Neural cell (in vitro differentiated cells): ENCODE measurements at regions not wholly inside any gene's neighbourhood (a gene's known extent, or its start where the extent isn't known, plus 50 kb on each side); places are given as distances from the start of the nearest gene placed in this dataset.

ENCODE experiments used
- H2AFZ ChIP-seq: fragments of 200-600, 300-800 bp; sonication (generic), shearing (Covaris generic); 2 replicates; pipeline ENCODE4 v1.6.0; 2014; ENCODE audit warnings: low read depth, mild to moderate bottlenecking, antibody characterized with exemption, low read length, moderate library complexity
- H3F3A ChIP-seq: fragments of 200-600 bp; shearing (Covaris generic); 2 replicates; pipeline ENCODE4 v1.6.1; 2016; ENCODE audit warnings: mild to moderate bottlenecking, moderate library complexity, mixed read lengths, antibody characterized with exemption, low read length; ENCODE audit not compliant: insufficient read depth, poor library complexity, severe bottlenecking
- H3K27ac ChIP-seq: fragments of 200-600, 300-800 bp; sonication (generic), shearing (Covaris generic); 2 replicates; pipeline ENCODE4 v1.5.1; 2014; ENCODE audit warnings: mild to moderate bottlenecking, low read length, moderate library complexity
- H3K27me3 ChIP-seq: fragments of 300-800, 200-600 bp; sonication (generic), shearing (Covaris generic); 2 replicates; pipeline ENCODE4 v1.6.0; 2014; ENCODE audit warnings: mild to moderate bottlenecking, low read depth, low read length, moderate library complexity; ENCODE audit not compliant: insufficient read depth
- H3K36me3 ChIP-seq: fragments of 300-800, 200-600 bp; sonication (generic), shearing (Covaris generic); 2 replicates; pipeline ENCODE4 v1.5.1; 2014; ENCODE audit warnings: mild to moderate bottlenecking, antibody characterized with exemption, low read length, moderate library complexity; ENCODE audit not compliant: insufficient read depth
- H3K4me2 ChIP-seq: fragments of 300-800, 200-600 bp; sonication (generic), shearing (Covaris generic); 2 replicates; pipeline ENCODE4 v1.6.0; 2014; ENCODE audit warnings: mild to moderate bottlenecking, low read length
- H3K4me3 ChIP-seq: fragments of 300-800, 200-600 bp; sonication (generic), shearing (Covaris generic); 2 replicates; pipeline ENCODE4 v1.5.1; 2014; ENCODE audit warnings: mild to moderate bottlenecking, low read length, moderate library complexity
- H3K79me2 ChIP-seq: fragments of 200-600 bp; shearing (Covaris generic); replicated peaks from 2 replicates; pipeline ENCODE4 v1.6.0; 2014; ENCODE audit warnings: mild to moderate bottlenecking, low read length, moderate library complexity; ENCODE audit not compliant: insufficient read depth
- H3K9ac ChIP-seq: fragments of 300-800, 200-600 bp; sonication (generic), shearing (Covaris generic); 2 replicates; pipeline ENCODE4 v1.6.1; 2016; ENCODE audit warnings: mild to moderate bottlenecking, low read length, mixed read lengths
- H3K9me2 ChIP-seq: fragments of 200-600 bp; shearing (Covaris generic); 2 replicates; pipeline ENCODE4 v1.6.1; 2016; ENCODE audit warnings: mild to moderate bottlenecking, low read length, mixed read lengths; ENCODE audit not compliant: insufficient read depth
- H3K9me3 ChIP-seq: fragments of 200-600, 300-800 bp; sonication (generic), shearing (Covaris generic); 2 replicates; pipeline ENCODE4 v1.6.1; 2016; ENCODE audit warnings: mild to moderate bottlenecking, mixed run types, low read length, moderate library complexity, mixed read lengths
- H4K20me1 ChIP-seq: fragments of 200-600 bp; shearing (Covaris generic); 2 replicates; pipeline ENCODE4 v1.6.1; 2016; ENCODE audit warnings: mild to moderate bottlenecking, mixed run types; ENCODE audit not compliant: insufficient read depth
- EP300 ChIP-seq: fragments of 450-650 bp; conservative IDR thresholded peaks from 2 replicates; pipeline ENCODE4 v1.6.1; 2014; ENCODE audit warnings: antibody characterized with exemption, mild to moderate bottlenecking, moderate library complexity; ENCODE audit not compliant: poor library complexity, severe bottlenecking
- EZH2 ChIP-seq: fragments of 200-600, 300-800 bp; shearing (Covaris generic), sonication (generic); IDR thresholded peaks from 2 replicates; pipeline ENCODE4 v1.6.1; 2014; ENCODE audit warnings: antibody characterized with exemption, low read length, borderline replicate concordance, mild to moderate bottlenecking; ENCODE audit not compliant: insufficient read depth, poor library complexity, severe bottlenecking
- MXI1 ChIP-seq: fragments of 450-650 bp; conservative IDR thresholded peaks from 2 replicates; pipeline ENCODE4 v1.6.1; 2014; ENCODE audit warnings: antibody characterized with exemption, mild to moderate bottlenecking; ENCODE audit not compliant: poor library complexity, severe bottlenecking
- POLR2AphosphoS5 ChIP-seq: IDR thresholded peaks from 2 replicates; pipeline ENCODE4 v1.6.1; 2012
- RAD21 ChIP-seq: fragments of 450-650 bp; conservative IDR thresholded peaks from 2 replicates; pipeline ENCODE4 v1.6.1; 2014; ENCODE audit warnings: antibody characterized with exemption, mild to moderate bottlenecking, moderate library complexity
- SMC3 ChIP-seq: fragments of 450-650 bp; conservative IDR thresholded peaks from 2 replicates; pipeline ENCODE4 v1.6.1; 2014; ENCODE audit warnings: antibody characterized with exemption, mild to moderate bottlenecking, moderate library complexity; ENCODE audit not compliant: poor library complexity
- TAF1 ChIP-seq: IDR thresholded peaks from 2 replicates; pipeline ENCODE4 v1.6.1; 2012; ENCODE audit warnings: low read depth
- TF ChIP-seq, protein P1 (sequence below): IDR thresholded peaks from 2 replicates; pipeline ENCODE4 v1.6.1; 2012; ENCODE audit warnings: borderline replicate concordance
- TF ChIP-seq, protein P2 (sequence below): fragments of 450-650 bp; IDR thresholded peaks from 2 replicates; pipeline ENCODE4 v1.5.1; 2014; ENCODE audit warnings: antibody characterized with exemption, mild to moderate bottlenecking, moderate library complexity; ENCODE audit not compliant: poor library complexity, severe bottlenecking

DNA sequence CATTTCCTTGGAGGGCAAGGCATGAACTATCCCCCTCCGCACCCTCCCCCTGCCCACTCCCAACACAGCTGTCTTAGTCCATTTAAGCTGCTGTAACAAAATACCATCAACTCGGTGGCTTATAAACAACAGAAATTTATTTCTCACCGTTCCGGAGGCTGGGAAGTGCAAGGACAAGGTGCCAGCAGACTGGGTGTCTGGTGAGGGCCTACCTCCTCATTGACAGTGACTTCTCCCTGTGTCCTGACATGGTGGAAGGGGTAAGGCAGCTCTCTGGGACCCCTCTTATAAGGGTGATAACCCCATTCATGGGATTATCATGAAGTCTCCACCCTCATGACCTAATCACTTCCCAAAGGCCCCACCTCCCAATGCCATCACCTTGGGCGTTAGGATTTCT is 114.3 kb upstream of the MAFB start:
- TF ChIP-seq SMC3: no peak
- TF ChIP-seq RAD21: no peak
- TF ChIP-seq, protein P1, sequence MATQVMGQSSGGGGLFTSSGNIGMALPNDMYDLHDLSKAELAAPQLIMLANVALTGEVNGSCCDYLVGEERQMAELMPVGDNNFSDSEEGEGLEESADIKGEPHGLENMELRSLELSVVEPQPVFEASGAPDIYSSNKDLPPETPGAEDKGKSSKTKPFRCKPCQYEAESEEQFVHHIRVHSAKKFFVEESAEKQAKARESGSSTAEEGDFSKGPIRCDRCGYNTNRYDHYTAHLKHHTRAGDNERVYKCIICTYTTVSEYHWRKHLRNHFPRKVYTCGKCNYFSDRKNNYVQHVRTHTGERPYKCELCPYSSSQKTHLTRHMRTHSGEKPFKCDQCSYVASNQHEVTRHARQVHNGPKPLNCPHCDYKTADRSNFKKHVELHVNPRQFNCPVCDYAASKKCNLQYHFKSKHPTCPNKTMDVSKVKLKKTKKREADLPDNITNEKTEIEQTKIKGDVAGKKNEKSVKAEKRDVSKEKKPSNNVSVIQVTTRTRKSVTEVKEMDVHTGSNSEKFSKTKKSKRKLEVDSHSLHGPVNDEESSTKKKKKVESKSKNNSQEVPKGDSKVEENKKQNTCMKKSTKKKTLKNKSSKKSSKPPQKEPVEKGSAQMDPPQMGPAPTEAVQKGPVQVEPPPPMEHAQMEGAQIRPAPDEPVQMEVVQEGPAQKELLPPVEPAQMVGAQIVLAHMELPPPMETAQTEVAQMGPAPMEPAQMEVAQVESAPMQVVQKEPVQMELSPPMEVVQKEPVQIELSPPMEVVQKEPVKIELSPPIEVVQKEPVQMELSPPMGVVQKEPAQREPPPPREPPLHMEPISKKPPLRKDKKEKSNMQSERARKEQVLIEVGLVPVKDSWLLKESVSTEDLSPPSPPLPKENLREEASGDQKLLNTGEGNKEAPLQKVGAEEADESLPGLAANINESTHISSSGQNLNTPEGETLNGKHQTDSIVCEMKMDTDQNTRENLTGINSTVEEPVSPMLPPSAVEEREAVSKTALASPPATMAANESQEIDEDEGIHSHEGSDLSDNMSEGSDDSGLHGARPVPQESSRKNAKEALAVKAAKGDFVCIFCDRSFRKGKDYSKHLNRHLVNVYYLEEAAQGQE: no peak
- TF ChIP-seq POLR2AphosphoS5: no peak
- TF ChIP-seq EP300: no peak
- no peak for TF ChIP-seq TAF1
- no peaks in the 10 kb centered on the region for H3K9me2 ChIP-seq
- H3K4me2 ChIP-seq: no peak overlapping the region
- no peaks in the 10 kb centered on the region for H3F3A ChIP-seq
- H3K4me3 ChIP-seq: no peak overlapping the region
- no peak overlapping the region for H3K9ac ChIP-seq
- H2AFZ ChIP-seq: no peak overlapping the region
- no peaks in the 10 kb centered on the region for H3K36me3 ChIP-seq
- H3K27me3 ChIP-seq: no peaks in the 10 kb centered on the region
- H3K9me3 ChIP-seq: no peaks in the 10 kb centered on the region
- H4K20me1 ChIP-seq: no peaks in the 10 kb centered on the region
- no peak overlapping the region for H3K27ac ChIP-seq
- H3K79me2 ChIP-seq: no peaks in the 10 kb centered on the region

DNA sequence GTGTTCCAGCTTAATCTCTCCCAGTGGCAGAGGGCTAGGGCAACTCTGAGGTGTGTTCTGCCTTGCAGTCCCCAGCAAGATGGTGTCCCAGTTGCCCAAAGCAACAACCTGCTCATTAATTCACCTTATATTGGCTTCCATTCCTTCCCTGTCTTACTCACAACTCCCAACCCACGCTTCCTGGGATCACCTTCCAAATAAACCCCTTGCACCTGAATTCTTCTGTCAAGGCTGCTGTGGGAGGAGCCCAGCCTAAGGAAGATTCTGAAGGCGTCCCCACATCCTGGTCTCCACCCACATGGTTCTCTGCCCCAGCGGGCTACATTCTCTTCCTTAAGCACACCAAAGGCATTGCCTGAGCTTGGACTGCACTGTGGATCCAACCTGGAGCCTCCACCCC is 116.6 kb upstream of the MAFB start:
- Histone ChIP-seq H3K9ac (no peak overlapping the region), H3K9me3 (no peaks in the 10 kb centered on the region), H3F3A (no peaks in the 10 kb centered on the region), H4K20me1 (no peaks in the 10 kb centered on the region), H3K27me3 (no peaks in the 10 kb centered on the region), H3K27ac (no peak overlapping the region), H3K9me2 (no peaks in the 10 kb centered on the region), H3K4me2 (no peak overlapping the region), H3K4me3 (no peak overlapping the region), H2AFZ (no peak overlapping the region), H3K79me2 (no peaks in the 10 kb centered on the region), H3K36me3 (no peaks in the 10 kb centered on the region)
- TF ChIP-seq, protein P2, sequence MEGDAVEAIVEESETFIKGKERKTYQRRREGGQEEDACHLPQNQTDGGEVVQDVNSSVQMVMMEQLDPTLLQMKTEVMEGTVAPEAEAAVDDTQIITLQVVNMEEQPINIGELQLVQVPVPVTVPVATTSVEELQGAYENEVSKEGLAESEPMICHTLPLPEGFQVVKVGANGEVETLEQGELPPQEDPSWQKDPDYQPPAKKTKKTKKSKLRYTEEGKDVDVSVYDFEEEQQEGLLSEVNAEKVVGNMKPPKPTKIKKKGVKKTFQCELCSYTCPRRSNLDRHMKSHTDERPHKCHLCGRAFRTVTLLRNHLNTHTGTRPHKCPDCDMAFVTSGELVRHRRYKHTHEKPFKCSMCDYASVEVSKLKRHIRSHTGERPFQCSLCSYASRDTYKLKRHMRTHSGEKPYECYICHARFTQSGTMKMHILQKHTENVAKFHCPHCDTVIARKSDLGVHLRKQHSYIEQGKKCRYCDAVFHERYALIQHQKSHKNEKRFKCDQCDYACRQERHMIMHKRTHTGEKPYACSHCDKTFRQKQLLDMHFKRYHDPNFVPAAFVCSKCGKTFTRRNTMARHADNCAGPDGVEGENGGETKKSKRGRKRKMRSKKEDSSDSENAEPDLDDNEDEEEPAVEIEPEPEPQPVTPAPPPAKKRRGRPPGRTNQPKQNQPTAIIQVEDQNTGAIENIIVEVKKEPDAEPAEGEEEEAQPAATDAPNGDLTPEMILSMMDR: no peak
- TF ChIP-seq EZH2 (no peak), SMC3 (no peak), MXI1 (no peak), RAD21 (no peak), POLR2AphosphoS5 (no peak), EP300 (no peak), TAF1 (no peak)
- TF ChIP-seq, protein P1: no peak
